Naive thymus-derived CD4-positive, alpha-beta T cell (primary cell): ENCODE measurements at regions not wholly inside any gene's neighbourhood (a gene's known extent, or its start where the extent isn't known, plus 50 kb on each side); places are given as distances from the start of the nearest gene placed in this dataset.

ENCODE experiments used
- ATAC-seq: fragments of 150-1000 bp; cut with Tn5 transposase; 2 replicates; pipeline ENCODE4 v1.10.0; 2021; ENCODE audit warnings: mild to moderate bottlenecking, moderate library complexity
- CTCF ChIA-PET: fragments of 350-600 bp; sonication (Branson Sonifier 250); formaldehyde crosslinking; loops from one replicate; lab custom pipeline; 2021; ENCODE audit warnings: antibody characterized with exemption; lab: Charles Lee
- POLR2A ChIA-PET: fragments of 350-600 bp; sonication (Branson Sonifier 250); formaldehyde crosslinking; loops from one replicate; lab custom pipeline; 2021; ENCODE audit warnings: antibody characterized with exemption, inconsistent platforms; lab: Charles Lee
- DNase-seq, 9 donors: peaks; one replicate each; pipeline versions ENCODE4 v3.0.0 to v3.0.0-alpha.2; 2020 to 2022; ENCODE audit warnings: mixed read lengths in 1 of 9
- H3K27ac ChIP-seq: one replicate; pipeline ENCODE4 v1.7.0; 2013; ENCODE audit warnings: mild to moderate bottlenecking, low read depth, low read length, moderate library complexity
- H3K27me3 ChIP-seq, 2 donors: one replicate each; pipeline ENCODE4 v1.7.0; 2013; ENCODE audit warnings: low read length in 2 of 2, mild to moderate bottlenecking in 2 of 2, moderate library complexity in 2 of 2; ENCODE audit not compliant: control insufficient read depth in 2 of 2, insufficient read depth in 2 of 2
- H3K36me3 ChIP-seq, 3 experiments: 1 replicate in 2 of 3; 2 replicates in 1 of 3; pipeline ENCODE4 v1.7.0; 2013; ENCODE audit warnings: low read length in 3 of 3, mild to moderate bottlenecking in 3 of 3, moderate library complexity in 1 of 3; ENCODE audit not compliant: insufficient read depth in 3 of 3, control insufficient read depth in 2 of 3
- H3K4me1 ChIP-seq, 2 donors: one replicate each; pipeline ENCODE4 v1.7.0; 2013; ENCODE audit warnings: low read length in 2 of 2, mild to moderate bottlenecking in 2 of 2, moderate library complexity in 1 of 2; ENCODE audit not compliant: control insufficient read depth in 2 of 2, insufficient read depth in 2 of 2
- H3K4me3 ChIP-seq: 2 replicates; pipeline ENCODE4 v1.7.0; 2013; ENCODE audit warnings: mild to moderate bottlenecking, low read length
- H3K9me3 ChIP-seq, 3 experiments: 1 replicate in 2 of 3; 2 replicates in 1 of 3; pipeline ENCODE4 v1.7.0; 2013; ENCODE audit warnings: low read length in 3 of 3; ENCODE audit not compliant: control insufficient read depth in 2 of 3
- H3K27ac Mint-ChIP-seq, 9 donors: one replicate each; pipeline ENCODE4 v1.8.0; 2020 to 2022; ENCODE audit warnings: mixed read lengths in 9 of 9, mild to moderate bottlenecking in 8 of 9, moderate library complexity in 5 of 9, inconsistent platforms in 2 of 9
- H3K27me3 Mint-ChIP-seq, 5 donors: one replicate each; pipeline ENCODE4 v1.8.0; 2021 to 2022; ENCODE audit warnings: mixed read lengths in 5 of 5, mild to moderate bottlenecking in 1 of 5
- H3K36me3 Mint-ChIP-seq, 5 donors: one replicate each; pipeline ENCODE4 v1.8.0; 2020 to 2022; ENCODE audit warnings: mixed read lengths in 5 of 5, mild to moderate bottlenecking in 3 of 5, inconsistent platforms in 1 of 5
- H3K4me1 Mint-ChIP-seq, 7 donors: one replicate each; pipeline ENCODE4 v1.8.0; 2020 to 2022; ENCODE audit warnings: mixed read lengths in 7 of 7, mild to moderate bottlenecking in 3 of 7, inconsistent platforms in 1 of 7
- H3K4me3 Mint-ChIP-seq, 10 donors: one replicate each; pipeline ENCODE4 v1.8.0; 2020 to 2022; ENCODE audit warnings: mild to moderate bottlenecking in 10 of 10, mixed read lengths in 10 of 10, moderate library complexity in 6 of 10, inconsistent platforms in 2 of 10
- H3K9me3 Mint-ChIP-seq, 11 donors: one replicate each; pipeline ENCODE4 v1.8.0; 2020 to 2022; ENCODE audit warnings: mixed read lengths in 11 of 11, mild to moderate bottlenecking in 4 of 11, inconsistent platforms in 1 of 11, moderate library complexity in 1 of 11
- intact Hi-C, 2 donors: fragments of 100-400 bp; cut with micrococcal nuclease; formaldehyde crosslinking; loops; one replicate each; pipeline ENCODE4 v1.15.1; 2023

DNA sequence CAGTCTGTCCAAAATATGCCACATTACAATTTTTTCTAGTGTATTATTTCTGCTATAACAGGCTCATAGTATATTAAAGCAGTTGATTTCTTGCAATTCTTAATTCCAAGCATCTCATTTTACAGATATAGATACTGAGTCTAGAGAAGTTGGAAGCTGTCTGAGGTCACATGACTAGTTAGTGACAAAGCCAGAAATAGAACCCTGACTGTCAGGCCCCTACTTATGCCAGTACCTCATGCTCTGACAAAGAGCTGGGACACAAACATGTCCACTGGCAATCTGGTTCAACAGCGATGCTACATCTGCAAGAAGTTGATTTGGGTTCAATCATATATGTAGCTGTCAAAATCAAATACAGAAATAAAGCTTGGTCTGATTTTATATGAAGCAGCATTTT, 750.4 kb upstream of the FAM98A start:
- H3K4me1 Mint-ChIP-seq, result no peaks in the 10 kb centered on the region

DNA sequence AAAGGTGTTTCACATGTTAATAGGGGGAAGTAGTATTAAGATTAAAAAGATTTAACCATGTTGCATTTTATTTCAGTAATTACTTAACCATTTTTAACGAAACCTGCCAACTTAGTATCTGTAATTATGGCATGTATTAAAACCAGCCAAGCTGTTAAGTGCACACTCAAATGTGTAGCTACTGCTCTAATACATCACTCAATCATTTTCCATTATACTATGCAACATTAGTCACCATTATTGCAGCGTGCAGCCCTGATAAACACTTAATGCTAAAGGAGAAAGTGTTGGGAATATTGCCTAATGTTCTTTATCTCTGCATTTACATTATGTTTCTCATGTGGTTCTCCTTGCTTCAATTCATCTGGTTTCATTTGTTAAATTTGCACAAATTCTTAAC, 745.9 kb upstream of the FAM98A start:
- ATAC-seq (no peak), DNase-seq (no peak)
- H3K4me3 Mint-ChIP-seq, result no peak overlapping the region
- ChIA-PET CTCF (no interaction called here), POLR2A (no interaction called here)
- no peaks in the 10 kb centered on the region for H3K36me3 Mint-ChIP-seq
- H3K9me3 ChIP-seq, result no peaks in the 10 kb centered on the region
- H3K4me1 ChIP-seq, result no peaks in the 10 kb centered on the region
- no peaks in the 10 kb centered on the region for H3K36me3 ChIP-seq
- H3K27me3 ChIP-seq, result no peaks in the 10 kb centered on the region
- H3K4me1 Mint-ChIP-seq, result peaks cover 0 to 2% (median 0%) of the 10 kb centered on the region in 7 donors
- H3K27ac Mint-ChIP-seq, result no peak overlapping the region
- peaks cover 0 to 28% (median 2%) of the 10 kb centered on the region in 11 donors for H3K9me3 Mint-ChIP-seq
- no peak overlapping the region for H3K27ac ChIP-seq
- H3K27me3 Mint-ChIP-seq, result no peaks in the 10 kb centered on the region
- intact Hi-C loops, result no loop called here
- H3K4me3 ChIP-seq, result no peak overlapping the region

More for the DNA sequence above, 750.4 kb upstream of the FAM98A start:
- Histone ChIP-seq H3K4me1 (no peaks in the 10 kb centered on the region), H3K36me3 (no peaks in the 10 kb centered on the region), H3K9me3 (no peaks in the 10 kb centered on the region), H3K27me3 (no peaks in the 10 kb centered on the region), H3K4me3 (no peak overlapping the region), H3K27ac (no peak overlapping the region)
- H3K9me3 Mint-ChIP-seq, result peaks cover 0 to 10% (median 2%) of the 10 kb centered on the region in 11 donors
- ATAC-seq (no peak), DNase-seq (no peak)
- H3K36me3 Mint-ChIP-seq, result no peaks in the 10 kb centered on the region
- POLR2A ChIA-PET, result no interaction called here
- CTCF ChIA-PET, result interaction anchor here (0.5 kb wide), 1 partner anchor 1923 kb away, joined by 4 read pairs; no protein-coding TSS in a partner anchor
- no peak overlapping the region for H3K4me3 Mint-ChIP-seq
- no peak overlapping the region for H3K27ac Mint-ChIP-seq
- no peaks in the 10 kb centered on the region for H3K27me3 Mint-ChIP-seq
- intact Hi-C loops, result no loop called here

DNA sequence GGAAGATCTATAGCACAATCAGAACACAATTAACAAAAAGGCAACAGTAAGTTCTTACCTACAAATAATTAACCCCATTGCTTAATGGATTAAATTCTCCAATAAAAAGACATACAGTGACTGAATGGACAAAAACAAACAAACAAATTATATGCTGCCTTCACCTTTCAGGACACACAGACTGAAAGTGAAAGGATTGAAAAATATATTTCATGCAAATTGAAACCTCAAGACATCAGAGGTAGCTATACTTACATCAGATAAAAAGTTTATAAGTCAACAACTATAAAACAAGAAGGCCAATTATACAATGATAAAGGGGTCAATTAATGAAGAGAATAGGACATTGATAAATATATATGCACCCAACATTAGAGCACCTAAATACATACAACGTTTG, 741.2 kb upstream of the FAM98A start:
- ATAC-seq (no peak), DNase-seq (no peak)
- Histone ChIP-seq H3K4me1 (no peaks in the 10 kb centered on the region), H3K9me3 (no peaks in the 10 kb centered on the region), H3K36me3 (no peaks in the 10 kb centered on the region), H3K4me3 (no peak overlapping the region), H3K27me3 (no peaks in the 10 kb centered on the region), H3K27ac (no peak overlapping the region)
- no peak overlapping the region for H3K27ac Mint-ChIP-seq
- CTCF ChIA-PET, result no interaction called here
- no peaks in the 10 kb centered on the region for H3K36me3 Mint-ChIP-seq
- H3K4me1 Mint-ChIP-seq, result peaks cover 0 to 3% (median 0%) of the 10 kb centered on the region in 7 donors
- H3K27me3 Mint-ChIP-seq, result no peaks in the 10 kb centered on the region
- POLR2A ChIA-PET, result no interaction called here
- H3K4me3 Mint-ChIP-seq, result no peak overlapping the region
- intact Hi-C loops, result no loop called here
- H3K9me3 Mint-ChIP-seq, result peaks cover 0 to 26% (median 2%) of the 10 kb centered on the region in 11 donors

DNA sequence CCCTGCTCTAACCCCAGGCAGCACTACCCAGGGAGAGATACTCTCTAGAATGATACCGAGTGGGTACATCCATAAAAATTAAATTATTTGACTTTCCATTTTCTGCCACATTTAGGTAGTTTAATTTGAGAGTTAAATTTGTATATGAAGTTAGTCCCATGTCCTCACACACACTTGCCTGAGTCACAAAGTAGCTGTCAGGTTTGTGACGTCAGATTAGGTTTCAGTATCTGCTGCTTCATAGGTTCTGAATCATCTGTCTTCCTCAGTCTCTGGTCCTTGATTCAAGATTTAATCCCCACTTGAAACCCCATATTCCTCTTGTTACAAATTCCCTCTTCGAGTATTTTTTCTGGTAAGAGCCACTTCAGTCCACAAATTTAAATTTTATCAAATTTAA, 738.6 kb upstream of the FAM98A start:
- Histone ChIP-seq H3K4me1 (no peaks in the 10 kb centered on the region), H3K27ac (no peak overlapping the region), H3K27me3 (no peaks in the 10 kb centered on the region), H3K4me3 (no peak overlapping the region), H3K36me3 (no peaks in the 10 kb centered on the region), H3K9me3 (peaks cover 0 to 4% (median 0%) of the 10 kb centered on the region in 3 experiments)
- Mint-ChIP-seq H3K4me1 (peaks cover 0 to 3% (median 0%) of the 10 kb centered on the region in 7 donors), H3K27ac (no peak overlapping the region), H3K36me3 (no peaks in the 10 kb centered on the region), H3K9me3 (peaks cover 0 to 32% (median 2%) of the 10 kb centered on the region in 11 donors), H3K4me3 (no peak overlapping the region), H3K27me3 (no peaks in the 10 kb centered on the region)
- ChIA-PET CTCF (no interaction called here), POLR2A (no interaction called here)
- DNase-seq (no peak), ATAC-seq (no peak)
- intact Hi-C loops, result no loop called here

DNA sequence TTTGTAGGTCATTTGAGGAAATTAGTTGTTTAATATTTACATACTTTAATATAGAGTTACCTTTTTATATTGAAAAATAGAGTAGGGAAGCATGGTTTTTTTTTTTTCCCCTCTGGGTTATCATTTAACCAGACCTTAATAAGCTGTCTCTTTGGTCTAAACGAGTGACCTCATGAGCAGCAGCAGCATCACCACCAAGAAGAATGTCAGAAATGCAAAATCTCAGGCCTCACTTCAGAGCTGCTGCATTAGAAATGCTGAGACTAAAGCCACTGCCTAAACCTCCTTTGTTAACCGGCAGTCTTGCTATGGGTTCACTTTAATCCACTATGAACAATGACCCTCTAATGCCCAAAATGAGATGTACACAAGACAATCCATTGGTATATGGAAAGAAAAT, 733.7 kb upstream of the FAM98A start:
- H3K4me1 Mint-ChIP-seq, result no peaks in the 10 kb centered on the region
- ChIA-PET POLR2A (no interaction called here), CTCF (no interaction called here)
- ATAC-seq (no peak), DNase-seq (no peak)
- no peak overlapping the region for H3K27ac Mint-ChIP-seq
- no peaks in the 10 kb centered on the region for H3K36me3 Mint-ChIP-seq
- intact Hi-C loops, result no loop called here
- no peaks in the 10 kb centered on the region for H3K36me3 ChIP-seq
- peaks cover 0 to 4% (median 0%) of the 10 kb centered on the region in 3 experiments for H3K9me3 ChIP-seq
- H3K4me3 ChIP-seq, result no peak overlapping the region
- H3K27me3 ChIP-seq, result no peaks in the 10 kb centered on the region
- H3K4me1 ChIP-seq, result no peaks in the 10 kb centered on the region
- H3K27me3 Mint-ChIP-seq, result no peaks in the 10 kb centered on the region
- no peak overlapping the region for H3K4me3 Mint-ChIP-seq
- H3K9me3 Mint-ChIP-seq, result peaks cover 0 to 13% (median 2%) of the 10 kb centered on the region in 11 donors
- H3K27ac ChIP-seq, result no peak overlapping the region

DNA sequence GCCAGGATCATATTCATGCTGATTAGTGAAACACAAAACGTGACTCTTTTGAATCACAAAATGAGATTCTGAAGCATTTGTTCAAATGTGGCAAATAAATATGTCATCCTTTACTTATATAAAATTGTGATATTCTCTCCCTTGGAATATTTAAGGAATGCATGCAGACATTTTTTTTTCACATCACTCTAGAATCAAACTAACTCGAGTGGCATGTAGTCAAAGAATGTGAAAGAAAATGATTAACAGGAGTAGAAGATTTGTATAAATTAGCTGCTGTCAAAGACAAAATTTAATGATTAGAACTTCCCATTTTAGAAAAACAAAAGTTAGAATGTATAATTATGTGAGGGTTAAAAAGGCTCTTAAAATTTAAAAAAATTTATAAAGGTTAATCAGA, 721.0 kb upstream of the FAM98A start:
- H3K27me3 Mint-ChIP-seq, result no peaks in the 10 kb centered on the region
- DNase-seq (no peak), ATAC-seq (no peak)
- intact Hi-C loops, result no loop called here
- no peaks in the 10 kb centered on the region for H3K4me1 Mint-ChIP-seq
- H3K36me3 Mint-ChIP-seq, result no peaks in the 10 kb centered on the region
- no peak overlapping the region for H3K4me3 ChIP-seq
- no peak overlapping the region for H3K4me3 Mint-ChIP-seq
- no peaks in the 10 kb centered on the region for H3K36me3 ChIP-seq
- H3K27me3 ChIP-seq, result no peaks in the 10 kb centered on the region
- ChIA-PET CTCF (no interaction called here), POLR2A (no interaction called here)
- H3K27ac Mint-ChIP-seq, result no peak overlapping the region
- no peaks in the 10 kb centered on the region for H3K4me1 ChIP-seq
- H3K9me3 Mint-ChIP-seq, result peaks cover 0 to 4% (median 0%) of the 10 kb centered on the region in 11 donors
- no peaks in the 10 kb centered on the region for H3K9me3 ChIP-seq
- H3K27ac ChIP-seq, result no peak overlapping the region

DNA sequence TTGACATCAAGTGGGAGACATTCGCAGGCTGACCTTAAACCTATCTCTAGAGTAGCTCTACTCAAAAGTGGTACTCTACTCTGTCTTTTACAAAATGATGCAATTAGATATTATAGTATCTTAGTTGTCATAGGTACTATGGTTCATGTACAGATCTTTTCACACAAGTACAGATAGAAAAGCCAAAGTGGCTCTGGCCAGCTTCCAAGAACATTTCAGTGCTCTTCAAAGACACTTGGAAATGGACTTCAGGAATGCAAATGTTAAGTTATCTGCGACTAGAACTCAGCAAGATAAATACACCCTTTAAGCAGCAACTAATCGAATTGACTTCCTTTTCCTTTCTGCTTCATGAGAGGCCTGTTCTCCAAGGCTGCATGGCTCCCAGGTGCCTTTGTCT, 718.7 kb upstream of the FAM98A start:
- Histone ChIP-seq H3K4me3 (no peak overlapping the region), H3K27ac (no peak overlapping the region), H3K9me3 (no peaks in the 10 kb centered on the region), H3K27me3 (no peaks in the 10 kb centered on the region), H3K36me3 (no peaks in the 10 kb centered on the region), H3K4me1 (no peaks in the 10 kb centered on the region)
- Mint-ChIP-seq H3K4me3 (no peak overlapping the region), H3K27me3 (no peaks in the 10 kb centered on the region), H3K4me1 (no peaks in the 10 kb centered on the region), H3K9me3 (peaks cover 0 to 4% (median 0%) of the 10 kb centered on the region in 11 donors), H3K36me3 (no peaks in the 10 kb centered on the region), H3K27ac (no peak overlapping the region)
- DNase-seq, result no peak
- intact Hi-C loops, result no loop called here
- CTCF ChIA-PET, result no interaction called here
- POLR2A ChIA-PET, result no interaction called here
- ATAC-seq, result no peak
